ENCODE measurements at regions not wholly inside any gene's neighbourhood (a gene's known extent, or its start where the extent isn't known, plus 50 kb on each side); places are given as distances from the start of the nearest gene placed in this dataset.

DNA sequence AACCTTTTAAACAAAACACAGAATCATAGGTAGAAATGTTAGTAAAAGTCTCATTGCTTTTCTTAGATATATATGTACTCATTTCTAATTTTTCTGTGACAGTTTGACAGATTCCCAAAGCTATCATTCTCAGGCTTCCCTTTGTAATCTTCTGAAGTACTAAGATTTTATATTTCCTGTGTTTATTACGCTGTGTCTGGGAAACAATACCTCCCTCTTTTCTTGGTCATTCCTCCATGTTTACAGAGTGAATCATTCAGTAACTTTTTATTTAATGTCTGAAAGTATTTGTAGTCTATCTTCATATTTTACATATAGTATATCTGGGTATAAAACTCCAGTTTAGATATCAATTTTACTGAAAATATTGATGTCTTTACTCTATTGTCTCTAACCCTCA, 1826.3 kb upstream of the IGFBP7 start (continued):
- TF ChIP-seq, protein P1, sequence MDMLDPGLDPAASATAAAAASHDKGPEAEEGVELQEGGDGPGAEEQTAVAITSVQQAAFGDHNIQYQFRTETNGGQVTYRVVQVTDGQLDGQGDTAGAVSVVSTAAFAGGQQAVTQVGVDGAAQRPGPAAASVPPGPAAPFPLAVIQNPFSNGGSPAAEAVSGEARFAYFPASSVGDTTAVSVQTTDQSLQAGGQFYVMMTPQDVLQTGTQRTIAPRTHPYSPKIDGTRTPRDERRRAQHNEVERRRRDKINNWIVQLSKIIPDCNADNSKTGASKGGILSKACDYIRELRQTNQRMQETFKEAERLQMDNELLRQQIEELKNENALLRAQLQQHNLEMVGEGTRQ (CRISPR knock-in tag; IDR thresholded peaks at IDR 0.05), result no peak
- TF ChIP-seq ZNF263 (CRISPR knock-in tag; IDR thresholded peaks at IDR 0.05; ENCODE audit: low read depth), result no peak
- TF ChIP-seq SMAD3 (CRISPR knock-in tag; IDR thresholded peaks at IDR 0.05; ENCODE audit: borderline replicate concordance), result no peak
- no peak for TF ChIP-seq GTF2I (CRISPR knock-in tag; conservative IDR thresholded peaks at IDR 0.05)
- no peak for TF ChIP-seq ZNF416 (CRISPR knock-in tag; IDR thresholded peaks at IDR 0.05)
- TF ChIP-seq JAZF1 (CRISPR knock-in tag; IDR thresholded peaks at IDR 0.05), result no peak
- TF ChIP-seq NR2C2 (CRISPR knock-in tag; IDR thresholded peaks at IDR 0.05), result no peak
- TF ChIP-seq SP1 (CRISPR knock-in tag; conservative IDR thresholded peaks at IDR 0.05), result no peak
- TF ChIP-seq PRRX2 (CRISPR knock-in tag; IDR thresholded peaks at IDR 0.05), result no peak
- TF ChIP-seq, protein P2, sequence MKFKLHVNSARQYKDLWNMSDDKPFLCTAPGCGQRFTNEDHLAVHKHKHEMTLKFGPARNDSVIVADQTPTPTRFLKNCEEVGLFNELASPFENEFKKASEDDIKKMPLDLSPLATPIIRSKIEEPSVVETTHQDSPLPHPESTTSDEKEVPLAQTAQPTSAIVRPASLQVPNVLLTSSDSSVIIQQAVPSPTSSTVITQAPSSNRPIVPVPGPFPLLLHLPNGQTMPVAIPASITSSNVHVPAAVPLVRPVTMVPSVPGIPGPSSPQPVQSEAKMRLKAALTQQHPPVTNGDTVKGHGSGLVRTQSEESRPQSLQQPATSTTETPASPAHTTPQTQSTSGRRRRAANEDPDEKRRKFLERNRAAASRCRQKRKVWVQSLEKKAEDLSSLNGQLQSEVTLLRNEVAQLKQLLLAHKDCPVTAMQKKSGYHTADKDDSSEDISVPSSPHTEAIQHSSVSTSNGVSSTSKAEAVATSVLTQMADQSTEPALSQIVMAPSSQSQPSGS (CRISPR knock-in tag; IDR thresholded peaks at IDR 0.05; ENCODE audit: borderline replicate concordance, low read depth), result no peak
- TF ChIP-seq TEAD1 (CRISPR knock-in tag; IDR thresholded peaks at IDR 0.05), result no peak
- no peak for TF ChIP-seq FOXJ3 (CRISPR knock-in tag; IDR thresholded peaks at IDR 0.05; ENCODE audit: borderline replicate concordance)
- TF ChIP-seq, protein P3, sequence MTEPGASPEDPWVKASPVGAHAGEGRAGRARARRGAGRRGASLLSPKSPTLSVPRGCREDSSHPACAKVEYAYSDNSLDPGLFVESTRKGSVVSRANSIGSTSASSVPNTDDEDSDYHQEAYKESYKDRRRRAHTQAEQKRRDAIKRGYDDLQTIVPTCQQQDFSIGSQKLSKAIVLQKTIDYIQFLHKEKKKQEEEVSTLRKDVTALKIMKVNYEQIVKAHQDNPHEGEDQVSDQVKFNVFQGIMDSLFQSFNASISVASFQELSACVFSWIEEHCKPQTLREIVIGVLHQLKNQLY (CRISPR knock-in tag; IDR thresholded peaks at IDR 0.05), result no peak

DNA sequence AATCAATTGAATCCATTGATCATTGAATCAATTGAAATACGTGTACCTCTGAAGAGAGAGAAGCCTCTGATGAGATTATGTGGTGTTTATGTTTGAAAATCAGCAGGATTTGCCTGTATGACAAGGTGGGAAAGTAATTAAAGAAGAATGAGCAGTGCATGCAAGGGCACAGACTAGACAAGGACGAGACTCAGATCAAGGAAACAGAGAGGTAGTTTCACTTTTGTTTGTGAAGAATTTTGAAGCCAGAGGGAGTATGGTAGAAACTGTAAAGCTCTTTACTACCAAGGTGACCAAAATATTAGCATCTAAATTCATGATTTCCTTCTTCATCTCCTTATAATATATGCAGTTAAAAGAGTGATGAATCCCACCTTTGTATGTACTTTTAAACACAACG, 1830.0 kb upstream of the IGFBP7 start:
- Mint-ChIP-seq H3K27me3 (ENCODE audit: low read depth) (no peaks in the 10 kb centered on the region), H3K36me3 (no peaks in the 10 kb centered on the region), H3K9me3 (peaks cover 10% of the 10 kb centered on the region), H3K4me3 (no peak overlapping the region), H3K27ac (no peak overlapping the region), H3K4me1 (peaks cover 12% of the 10 kb centered on the region)
- DNase-seq (ENCODE audit: low spot score) (no peak), ATAC-seq (no peak)
- TF ChIP-seq OVOL2 (CRISPR knock-in tag; IDR thresholded peaks at IDR 0.05; ENCODE audit: borderline replicate concordance) (no peak), ZNF671 (CRISPR knock-in tag; IDR thresholded peaks at IDR 0.05) (no peak), IRF2 (CRISPR knock-in tag; IDR thresholded peaks at IDR 0.05; ENCODE audit: borderline replicate concordance, low read depth) (no peak), ZNF219 (CRISPR knock-in tag; IDR thresholded peaks at IDR 0.05; ENCODE audit: borderline replicate concordance) (no peak), TCF7 (CRISPR knock-in tag; IDR thresholded peaks at IDR 0.05; ENCODE audit: low read depth) (no peak), NR2C2 (CRISPR knock-in tag; IDR thresholded peaks at IDR 0.05) (no peak), ZNF317 (CRISPR knock-in tag; IDR thresholded peaks at IDR 0.05; ENCODE audit: borderline replicate concordance, low read depth) (no peak), NFYB (CRISPR knock-in tag; conservative IDR thresholded peaks at IDR 0.05; ENCODE audit: low read depth) (no peak), ZNF232 (CRISPR knock-in tag; IDR thresholded peaks at IDR 0.05) (no peak), CREB1 (CRISPR knock-in tag; IDR thresholded peaks at IDR 0.05) (no peak), ZNF263 (CRISPR knock-in tag; IDR thresholded peaks at IDR 0.05; ENCODE audit: low read depth) (no peak), MYBL2 (CRISPR knock-in tag; IDR thresholded peaks at IDR 0.05) (no peak), SMAD3 (CRISPR knock-in tag; IDR thresholded peaks at IDR 0.05; ENCODE audit: borderline replicate concordance) (no peak)
- TF ChIP-seq, protein P4, sequence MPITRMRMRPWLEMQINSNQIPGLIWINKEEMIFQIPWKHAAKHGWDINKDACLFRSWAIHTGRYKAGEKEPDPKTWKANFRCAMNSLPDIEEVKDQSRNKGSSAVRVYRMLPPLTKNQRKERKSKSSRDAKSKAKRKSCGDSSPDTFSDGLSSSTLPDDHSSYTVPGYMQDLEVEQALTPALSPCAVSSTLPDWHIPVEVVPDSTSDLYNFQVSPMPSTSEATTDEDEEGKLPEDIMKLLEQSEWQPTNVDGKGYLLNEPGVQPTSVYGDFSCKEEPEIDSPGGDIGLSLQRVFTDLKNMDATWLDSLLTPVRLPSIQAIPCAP (CRISPR knock-in tag; IDR thresholded peaks at IDR 0.05), result no peak
- TF ChIP-seq, protein P1 (CRISPR knock-in tag; IDR thresholded peaks at IDR 0.05), result no peak
- TF ChIP-seq, protein P5, sequence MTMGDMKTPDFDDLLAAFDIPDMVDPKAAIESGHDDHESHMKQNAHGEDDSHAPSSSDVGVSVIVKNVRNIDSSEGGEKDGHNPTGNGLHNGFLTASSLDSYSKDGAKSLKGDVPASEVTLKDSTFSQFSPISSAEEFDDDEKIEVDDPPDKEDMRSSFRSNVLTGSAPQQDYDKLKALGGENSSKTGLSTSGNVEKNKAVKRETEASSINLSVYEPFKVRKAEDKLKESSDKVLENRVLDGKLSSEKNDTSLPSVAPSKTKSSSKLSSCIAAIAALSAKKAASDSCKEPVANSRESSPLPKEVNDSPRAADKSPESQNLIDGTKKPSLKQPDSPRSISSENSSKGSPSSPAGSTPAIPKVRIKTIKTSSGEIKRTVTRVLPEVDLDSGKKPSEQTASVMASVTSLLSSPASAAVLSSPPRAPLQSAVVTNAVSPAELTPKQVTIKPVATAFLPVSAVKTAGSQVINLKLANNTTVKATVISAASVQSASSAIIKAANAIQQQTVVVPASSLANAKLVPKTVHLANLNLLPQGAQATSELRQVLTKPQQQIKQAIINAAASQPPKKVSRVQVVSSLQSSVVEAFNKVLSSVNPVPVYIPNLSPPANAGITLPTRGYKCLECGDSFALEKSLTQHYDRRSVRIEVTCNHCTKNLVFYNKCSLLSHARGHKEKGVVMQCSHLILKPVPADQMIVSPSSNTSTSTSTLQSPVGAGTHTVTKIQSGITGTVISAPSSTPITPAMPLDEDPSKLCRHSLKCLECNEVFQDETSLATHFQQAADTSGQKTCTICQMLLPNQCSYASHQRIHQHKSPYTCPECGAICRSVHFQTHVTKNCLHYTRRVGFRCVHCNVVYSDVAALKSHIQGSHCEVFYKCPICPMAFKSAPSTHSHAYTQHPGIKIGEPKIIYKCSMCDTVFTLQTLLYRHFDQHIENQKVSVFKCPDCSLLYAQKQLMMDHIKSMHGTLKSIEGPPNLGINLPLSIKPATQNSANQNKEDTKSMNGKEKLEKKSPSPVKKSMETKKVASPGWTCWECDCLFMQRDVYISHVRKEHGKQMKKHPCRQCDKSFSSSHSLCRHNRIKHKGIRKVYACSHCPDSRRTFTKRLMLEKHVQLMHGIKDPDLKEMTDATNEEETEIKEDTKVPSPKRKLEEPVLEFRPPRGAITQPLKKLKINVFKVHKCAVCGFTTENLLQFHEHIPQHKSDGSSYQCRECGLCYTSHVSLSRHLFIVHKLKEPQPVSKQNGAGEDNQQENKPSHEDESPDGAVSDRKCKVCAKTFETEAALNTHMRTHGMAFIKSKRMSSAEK (CRISPR knock-in tag; IDR thresholded peaks at IDR 0.05; ENCODE audit: borderline replicate concordance), result no peak
- TF ChIP-seq, protein P6, sequence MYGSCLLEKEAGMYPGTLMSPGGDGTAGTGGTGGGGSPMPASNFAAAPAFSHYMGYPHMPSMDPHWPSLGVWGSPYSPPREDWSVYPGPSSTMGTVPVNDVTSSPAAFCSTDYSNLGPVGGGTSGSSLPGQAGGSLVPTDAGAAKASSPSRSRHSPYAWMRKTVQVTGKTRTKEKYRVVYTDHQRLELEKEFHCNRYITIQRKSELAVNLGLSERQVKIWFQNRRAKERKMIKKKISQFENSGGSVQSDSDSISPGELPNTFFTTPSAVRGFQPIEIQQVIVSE (CRISPR knock-in tag; IDR thresholded peaks at IDR 0.05; ENCODE audit: borderline replicate concordance), result no peak
- TF ChIP-seq, protein P7, sequence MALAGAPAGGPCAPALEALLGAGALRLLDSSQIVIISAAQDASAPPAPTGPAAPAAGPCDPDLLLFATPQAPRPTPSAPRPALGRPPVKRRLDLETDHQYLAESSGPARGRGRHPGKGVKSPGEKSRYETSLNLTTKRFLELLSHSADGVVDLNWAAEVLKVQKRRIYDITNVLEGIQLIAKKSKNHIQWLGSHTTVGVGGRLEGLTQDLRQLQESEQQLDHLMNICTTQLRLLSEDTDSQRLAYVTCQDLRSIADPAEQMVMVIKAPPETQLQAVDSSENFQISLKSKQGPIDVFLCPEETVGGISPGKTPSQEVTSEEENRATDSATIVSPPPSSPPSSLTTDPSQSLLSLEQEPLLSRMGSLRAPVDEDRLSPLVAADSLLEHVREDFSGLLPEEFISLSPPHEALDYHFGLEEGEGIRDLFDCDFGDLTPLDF (CRISPR knock-in tag; IDR thresholded peaks at IDR 0.05), result no peak
- POLR2A ChIA-PET, result no interaction called here
- CTCF ChIA-PET, result no interaction called here

All from WTC11 (cell line).